Smooth muscle cell (in vitro differentiated cells): ENCODE measurements at regions not wholly inside any gene's neighbourhood (a gene's known extent, or its start where the extent isn't known, plus 50 kb on each side); places are given as distances from the start of the nearest gene placed in this dataset.

ENCODE experiments used
- DNase-seq: peaks from one replicate; lab custom pipeline; 2025; ENCODE audit not compliant: unreplicated experiment; lab: John Stamatoyannopoulos, UW
- H2AFZ ChIP-seq: fragments of 200-600 bp; sonication (generic); 2 replicates; pipeline ENCODE4 v1.6.0; 2016; ENCODE audit warnings: antibody characterized with exemption, low read depth, mild to moderate bottlenecking
- H3F3A ChIP-seq: fragments of 200-600 bp; sonication (generic); 2 replicates; pipeline ENCODE4 v1.6.0; 2017; ENCODE audit warnings: antibody characterized with exemption, low read depth
- H3K27ac ChIP-seq: fragments of 200-600 bp; sonication (generic); 2 replicates; pipeline ENCODE4 v1.5.1; 2016; ENCODE audit warnings: low read depth, mild to moderate bottlenecking
- H3K27me3 ChIP-seq: fragments of 200-600 bp; sonication (generic); 2 replicates; pipeline ENCODE4 v1.6.1; 2016; ENCODE audit warnings: low read depth, mild to moderate bottlenecking
- H3K36me3 ChIP-seq: fragments of 200-600 bp; sonication (generic); 2 replicates; pipeline ENCODE4 v1.5.1; 2016; ENCODE audit warnings: low read depth
- H3K4me1 ChIP-seq: fragments of 200-600 bp; sonication (generic); 2 replicates; pipeline ENCODE4 v1.5.1; 2016; ENCODE audit warnings: low read depth
- H3K4me2 ChIP-seq: fragments of 200-600 bp; sonication (generic); 2 replicates; pipeline ENCODE4 v1.6.0; 2016; ENCODE audit warnings: mild to moderate bottlenecking
- H3K4me3 ChIP-seq: fragments of 200-600 bp; sonication (generic); 2 replicates; pipeline ENCODE4 v1.5.1; 2016; ENCODE audit warnings: mild to moderate bottlenecking
- H3K79me2 ChIP-seq: fragments of 200-600 bp; sonication (generic); 2 replicates; pipeline ENCODE4 v1.6.0; 2016; ENCODE audit warnings: low read depth, mild to moderate bottlenecking
- H3K9ac ChIP-seq: fragments of 200-600 bp; sonication (generic); 2 replicates; pipeline ENCODE4 v1.6.0; 2016; ENCODE audit warnings: low read depth
- H3K9me3 ChIP-seq: fragments of 200-600 bp; sonication (generic); replicated peaks from 2 replicates; pipeline ENCODE4 v1.5.1; 2016; ENCODE audit warnings: low read depth
- H4K20me1 ChIP-seq: fragments of 200-600 bp; sonication (generic); 2 replicates; pipeline ENCODE4 v1.6.0; 2016; ENCODE audit warnings: low read depth
- WGBS: methylation state at CpG from one replicate; pipeline ENCODE4 v1.1.7; 2016; ENCODE audit warnings: low lambda C conversion rate; 5-methylcytosine and 5-hydroxymethylcytosine counted together
- TF ChIP-seq, protein P1 (sequence below): fragments of 200-600 bp; sonication (generic); IDR thresholded peaks from 2 replicates; pipeline ENCODE4 v1.5.1; 2017; ENCODE audit warnings: borderline replicate concordance, mild to moderate bottlenecking, antibody characterized with exemption; ENCODE audit not compliant: insufficient read depth, poor library complexity, severe bottlenecking

DNA sequence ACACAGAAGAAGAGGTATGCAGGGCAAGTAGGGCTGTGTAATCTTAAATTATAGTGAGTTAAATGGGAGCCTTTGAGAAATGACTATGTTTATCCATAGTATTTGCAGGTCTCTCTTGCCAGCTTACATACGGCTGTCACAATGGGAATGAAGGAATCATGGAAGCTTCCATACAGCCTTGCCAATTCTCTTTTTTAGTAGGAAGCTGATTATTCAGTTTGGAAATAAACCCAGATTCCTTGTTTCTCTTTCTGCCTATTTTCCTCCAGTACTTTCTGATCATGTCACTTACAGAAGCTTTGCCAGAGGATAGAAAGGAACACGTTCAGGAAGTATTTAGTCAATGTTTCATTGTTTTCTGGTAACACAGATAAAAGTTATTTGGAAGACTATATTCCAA lies 217.4 kb upstream of the DIO2 start:
- no peaks in the 10 kb centered on the region for H4K20me1 ChIP-seq
- WGBS, result 92% methylated on average over 2 of the region's 2 CpGs
- no peak overlapping the region for H3K4me3 ChIP-seq
- no peaks in the 10 kb centered on the region for H3K9me3 ChIP-seq
- H3K4me2 ChIP-seq, result no peak overlapping the region
- H3K9ac ChIP-seq, result no peak overlapping the region
- no peaks in the 10 kb centered on the region for H3K4me1 ChIP-seq
- DNase-seq, result no peak
- TF ChIP-seq, protein P1, sequence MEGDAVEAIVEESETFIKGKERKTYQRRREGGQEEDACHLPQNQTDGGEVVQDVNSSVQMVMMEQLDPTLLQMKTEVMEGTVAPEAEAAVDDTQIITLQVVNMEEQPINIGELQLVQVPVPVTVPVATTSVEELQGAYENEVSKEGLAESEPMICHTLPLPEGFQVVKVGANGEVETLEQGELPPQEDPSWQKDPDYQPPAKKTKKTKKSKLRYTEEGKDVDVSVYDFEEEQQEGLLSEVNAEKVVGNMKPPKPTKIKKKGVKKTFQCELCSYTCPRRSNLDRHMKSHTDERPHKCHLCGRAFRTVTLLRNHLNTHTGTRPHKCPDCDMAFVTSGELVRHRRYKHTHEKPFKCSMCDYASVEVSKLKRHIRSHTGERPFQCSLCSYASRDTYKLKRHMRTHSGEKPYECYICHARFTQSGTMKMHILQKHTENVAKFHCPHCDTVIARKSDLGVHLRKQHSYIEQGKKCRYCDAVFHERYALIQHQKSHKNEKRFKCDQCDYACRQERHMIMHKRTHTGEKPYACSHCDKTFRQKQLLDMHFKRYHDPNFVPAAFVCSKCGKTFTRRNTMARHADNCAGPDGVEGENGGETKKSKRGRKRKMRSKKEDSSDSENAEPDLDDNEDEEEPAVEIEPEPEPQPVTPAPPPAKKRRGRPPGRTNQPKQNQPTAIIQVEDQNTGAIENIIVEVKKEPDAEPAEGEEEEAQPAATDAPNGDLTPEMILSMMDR, result no peak
- no peak overlapping the region for H2AFZ ChIP-seq
- H3K36me3 ChIP-seq, result no peaks in the 10 kb centered on the region
- H3K27me3 ChIP-seq, result no peaks in the 10 kb centered on the region
- H3K27ac ChIP-seq, result no peak overlapping the region
- H3F3A ChIP-seq, result no peaks in the 10 kb centered on the region
- H3K79me2 ChIP-seq, result no peaks in the 10 kb centered on the region

DNA sequence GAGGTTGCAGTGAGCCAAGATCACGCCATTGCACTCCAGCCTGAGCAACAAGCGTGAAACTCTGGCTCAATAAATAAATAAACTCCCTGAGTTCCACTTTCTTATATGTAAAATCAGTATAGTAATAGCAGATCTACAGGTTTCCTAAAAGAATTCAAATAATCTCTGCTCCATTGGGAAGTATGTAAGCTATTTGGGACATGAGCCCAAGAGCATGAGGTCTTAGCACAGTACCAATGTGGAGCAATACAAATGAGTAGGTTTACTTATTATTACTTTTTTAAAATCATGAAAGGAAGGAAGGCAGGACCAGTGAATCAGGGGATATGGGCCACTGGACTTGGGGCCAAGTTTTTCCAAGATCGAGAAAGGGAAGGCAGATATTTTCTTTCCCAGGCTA lies 216.9 kb upstream of the DIO2 start:
- H3K4me2 ChIP-seq, result no peak overlapping the region
- H3K9ac ChIP-seq, result no peak overlapping the region
- no peaks in the 10 kb centered on the region for H3K79me2 ChIP-seq
- H2AFZ ChIP-seq, result no peak overlapping the region
- no peak for DNase-seq
- H3K4me1 ChIP-seq, result no peaks in the 10 kb centered on the region
- no peak overlapping the region for H3K27ac ChIP-seq
- WGBS, result 100% methylated on average over 3 of the region's 3 CpGs
- no peaks in the 10 kb centered on the region for H3K36me3 ChIP-seq
- no peaks in the 10 kb centered on the region for H3F3A ChIP-seq
- no peaks in the 10 kb centered on the region for H4K20me1 ChIP-seq
- TF ChIP-seq, protein P1, result no peak
- no peaks in the 10 kb centered on the region for H3K9me3 ChIP-seq
- no peak overlapping the region for H3K4me3 ChIP-seq
- H3K27me3 ChIP-seq, result no peaks in the 10 kb centered on the region

- H3K4me1 ChIP-seq, result no peaks in the 10 kb centered on the region
- H3K4me3 ChIP-seq, result no peak overlapping the region
- no peak overlapping the region for H3K27ac ChIP-seq
- H2AFZ ChIP-seq, result no peak overlapping the region
- H3K4me2 ChIP-seq, result no peak overlapping the region
- H3K9me3 ChIP-seq, result no peaks in the 10 kb centered on the region
- H3K27me3 ChIP-seq, result no peaks in the 10 kb centered on the region
- H3K9ac ChIP-seq, result no peak overlapping the region
- no peaks in the 10 kb centered on the region for H3F3A ChIP-seq
- TF ChIP-seq, protein P1, result no peak
- no peak for DNase-seq
- WGBS, result 96% methylated on average over 3 of the region's 3 CpGs
- H4K20me1 ChIP-seq, result no peaks in the 10 kb centered on the region
- H3K79me2 ChIP-seq, result no peaks in the 10 kb centered on the region
- H3K36me3 ChIP-seq, result no peaks in the 10 kb centered on the region
Observed at GRCh38 chr14:80427101-80427500, 215.8 kb upstream of the DIO2 start.

GRCh38 chr14:80426683-80427082 lies 215.4 kb upstream of the DIO2 start:
- TF ChIP-seq, protein P1, result no peak
- Histone ChIP-seq H2AFZ (no peak overlapping the region), H3K4me2 (no peak overlapping the region), H3K9ac (no peak overlapping the region), H3K4me3 (no peak overlapping the region), H3K36me3 (no peaks in the 10 kb centered on the region), H3K27ac (no peak overlapping the region), H3F3A (no peaks in the 10 kb centered on the region), H3K4me1 (no peaks in the 10 kb centered on the region), H3K9me3 (no peaks in the 10 kb centered on the region), H3K27me3 (no peaks in the 10 kb centered on the region), H4K20me1 (no peaks in the 10 kb centered on the region), H3K79me2 (no peaks in the 10 kb centered on the region)
- WGBS, result 86% methylated on average over 1 of the region's 1 CpG
- no peak for DNase-seq
